H1 (cell line): ENCODE measurements at regions not wholly inside any gene's neighbourhood (a gene's known extent, or its start where the extent isn't known, plus 50 kb on each side); places are given as distances from the start of the nearest gene placed in this dataset.
A peak's percentile ranks its signal among the peaks of the same experiment; 100 is the strongest.

Experiments
- CTCF ChIA-PET: fragments of 300-600 bp; sonication (Branson Sonifier 250); formaldehyde crosslinking; loops from one replicate; lab custom pipeline; 2021; ENCODE audit not compliant: partially characterized antibody; lab: Charles Lee
- POLR2A ChIA-PET: fragments of 300-600 bp; sonication (Branson Sonifier 250); formaldehyde crosslinking; loops from one replicate; lab custom pipeline; 2021; ENCODE audit warnings: inconsistent platforms; ENCODE audit not compliant: partially characterized antibody; lab: Charles Lee
- DNase-seq, 2 experiments: peaks; one replicate each; pipeline versions ENCODE4 v3.0.0 to v3.0.0-alpha.2; 2010 to 2022; ENCODE audit warnings: low spot score in 2 of 2, low read depth in 1 of 2, mixed read lengths in 1 of 2
- FAIRE-seq: peaks from 2 replicates; lab custom pipeline; 2011; peaks lifted over from hg19 to GRCh38; lab: Jason Lieb, UNC
- H2AFZ ChIP-seq: 2 replicates; pipeline ENCODE4 v1.8.1; 2012; ENCODE audit warnings: low read length, inconsistent platforms
- H2AK5ac ChIP-seq: 2 replicates; pipeline ENCODE4 v1.6.1; 2013; ENCODE audit warnings: low read depth, low read length
- H2BK120ac ChIP-seq: replicated peaks from 2 replicates; pipeline ENCODE3; 2013; ENCODE audit warnings: low read depth, low read length, inconsistent platforms
- H2BK12ac ChIP-seq: 2 replicates; pipeline ENCODE4 v1.6.1; 2013; ENCODE audit warnings: low read depth, low read length
- H2BK15ac ChIP-seq: 2 replicates; pipeline ENCODE4 v1.6.1; 2013; ENCODE audit warnings: low read length
- H2BK20ac ChIP-seq: 2 replicates; pipeline ENCODE4 v1.6.1; 2013; ENCODE audit warnings: low read length
- H2BK5ac ChIP-seq: 2 replicates; pipeline ENCODE4 v1.6.1; 2013; ENCODE audit warnings: low read depth, low read length
- H3K14ac ChIP-seq: 2 replicates; pipeline ENCODE4 v1.6.1; 2013; ENCODE audit warnings: inconsistent platforms; ENCODE audit not compliant: insufficient read length
- H3K18ac ChIP-seq: 2 replicates; pipeline ENCODE4 v1.6.1; 2013; ENCODE audit warnings: low read length; ENCODE audit errors: extremely low read depth
- H3K23ac ChIP-seq: 2 replicates; pipeline ENCODE4 v1.6.1; 2013; ENCODE audit warnings: inconsistent platforms; ENCODE audit not compliant: insufficient read length
- H3K23me2 ChIP-seq: 2 replicates; pipeline ENCODE4 v1.6.1; 2013; ENCODE audit warnings: low read depth, low read length
- H3K27ac ChIP-seq: 2 replicates; pipeline ENCODE4 v1.6.1; 2011; ENCODE audit warnings: low read depth, low read length, inconsistent platforms
- H3K27me3 ChIP-seq, 4 experiments: replicated peaks in 1 of 4; 1 replicate in 1 of 4; 2 replicates in 3 of 4; pipeline versions ENCODE4 v1.6.1 to v1.8.1; 2011 to 2013; ENCODE audit warnings: low read length in 3 of 4, mild to moderate bottlenecking in 3 of 4, inconsistent platforms in 2 of 4, mixed read lengths in 2 of 4, moderate library complexity in 1 of 4; ENCODE audit not compliant: control insufficient read depth in 3 of 4, insufficient read depth in 3 of 4; ENCODE audit errors: extremely low read depth in 1 of 4
- H3K36me3 ChIP-seq, 4 experiments: 2 replicates each; pipeline versions ENCODE4 v1.6.1 to v1.8.1; 2011 to 2013; ENCODE audit warnings: mild to moderate bottlenecking in 4 of 4, low read length in 3 of 4, moderate library complexity in 2 of 4, control low read depth in 1 of 4, inconsistent platforms in 1 of 4; ENCODE audit not compliant: insufficient read depth in 4 of 4, control insufficient read depth in 2 of 4
- H3K4ac ChIP-seq: replicated peaks from 2 replicates; pipeline ENCODE3; 2013; ENCODE audit warnings: low read length, low read depth, mixed read lengths, inconsistent platforms; ENCODE audit not compliant: insufficient read length
- H3K4me1 ChIP-seq, 4 experiments: replicated peaks in 1 of 4; 1 replicate in 1 of 4; 2 replicates in 3 of 4; pipeline versions ENCODE4 v1.6.1 to v1.8.1; 2011 to 2013; ENCODE audit warnings: low read length in 3 of 4, inconsistent platforms in 2 of 4, mixed read lengths in 1 of 4; ENCODE audit not compliant: insufficient read depth in 4 of 4, control insufficient read depth in 3 of 4
- H3K4me2 ChIP-seq, 2 experiments: 2 replicates each; pipeline versions ENCODE4 v1.6.1 to v1.8.1; 2011 to 2013; ENCODE audit warnings: low read depth in 2 of 2, low read length in 2 of 2, control low read depth in 1 of 2, inconsistent platforms in 1 of 2, mild to moderate bottlenecking in 1 of 2; ENCODE audit not compliant: insufficient read depth in 1 of 2
- H3K4me3 ChIP-seq, 4 experiments: fragments of 200-600, 300-600 bp in 1 of 4; sonication (generic), shearing (Covaris generic), sonication (Bioruptor Twin) in 1 of 4; 2 replicates each; pipeline versions ENCODE4 v1.5.1 to v1.8.1; 2011 to 2016; ENCODE audit warnings: low read length in 4 of 4, low read depth in 3 of 4, control low read depth in 2 of 4, inconsistent platforms in 2 of 4, mild to moderate bottlenecking in 2 of 4, mixed read lengths in 1 of 4, moderate library complexity in 1 of 4; ENCODE audit not compliant: insufficient read depth in 2 of 4; ENCODE audit errors: extremely low read depth in 1 of 4
- H3K56ac ChIP-seq: replicated peaks from 2 replicates; pipeline ENCODE3; 2013; ENCODE audit warnings: low read depth, mild to moderate bottlenecking, mixed read lengths, low read length, inconsistent platforms; ENCODE audit not compliant: insufficient read length
- H3K79me1 ChIP-seq: 2 replicates; pipeline ENCODE4 v1.6.1; 2013; ENCODE audit warnings: low read depth, low read length, control low read depth
- H3K79me2 ChIP-seq, 2 experiments: 2 replicates each; pipeline versions ENCODE4 v1.6.1 to v1.8.1; 2012 to 2013; ENCODE audit warnings: low read length in 2 of 2, mild to moderate bottlenecking in 2 of 2, inconsistent platforms in 1 of 2; ENCODE audit not compliant: insufficient read depth in 2 of 2, control insufficient read depth in 1 of 2
- H3K9ac ChIP-seq, 4 experiments: replicated peaks in 1 of 4; 1 replicate in 1 of 4; 2 replicates in 3 of 4; pipeline versions ENCODE4 v1.6.1 to v1.8.1; 2011 to 2013; ENCODE audit warnings: low read depth in 3 of 4, low read length in 3 of 4, control low read depth in 2 of 4, mild to moderate bottlenecking in 2 of 4, moderate library complexity in 2 of 4, inconsistent platforms in 1 of 4; ENCODE audit errors: extremely low read depth in 1 of 4
- H3K9me3 ChIP-seq, 2 experiments: 2 replicates each; pipeline versions ENCODE4 v1.6.1 to v1.8.1; 2012 to 2013; ENCODE audit warnings: mild to moderate bottlenecking in 2 of 2, moderate library complexity in 2 of 2, control low read depth in 1 of 2, inconsistent platforms in 1 of 2, low read depth in 1 of 2, low read length in 1 of 2, mixed read lengths in 1 of 2; ENCODE audit not compliant: insufficient read depth in 2 of 2
- H4K20me1 ChIP-seq, 2 experiments: replicated peaks in 1 of 2; 2 replicates each; pipeline versions ENCODE3 to v1.8.1; 2011 to 2013; ENCODE audit warnings: inconsistent platforms in 2 of 2, low read length in 2 of 2, mild to moderate bottlenecking in 1 of 2; ENCODE audit not compliant: insufficient read depth in 2 of 2, control insufficient read depth in 1 of 2
- H4K5ac ChIP-seq: 2 replicates; pipeline ENCODE4 v1.6.1; 2013; ENCODE audit warnings: low read length, low read depth, mixed read lengths, inconsistent platforms; ENCODE audit not compliant: insufficient read length
- H4K8ac ChIP-seq: 2 replicates; pipeline ENCODE4 v1.8.0; 2013; ENCODE audit warnings: mild to moderate bottlenecking, moderate library complexity, low read length, inconsistent platforms; ENCODE audit not compliant: insufficient read depth; ENCODE audit errors: extremely low read depth
- H4K91ac ChIP-seq: replicated peaks from 2 replicates; pipeline ENCODE3; 2013; ENCODE audit warnings: low read length, mixed read lengths, inconsistent platforms; ENCODE audit not compliant: insufficient read length
- EGR1 ChIP-seq: IDR thresholded peaks from 2 replicates; pipeline ENCODE4 v1.6.1; 2011; ENCODE audit warnings: low read depth, low read length, borderline replicate concordance
- GTF2F1 ChIP-seq: IDR thresholded peaks from 2 replicates; pipeline ENCODE4 v1.6.1; 2012; ENCODE audit warnings: low read depth, low read length, improper control_type of control experiment, borderline replicate concordance
- HDAC6 ChIP-seq: IDR thresholded peaks from one replicate; pipeline ENCODE4 v1.7.1; 2012; ENCODE audit warnings: low read depth, mild to moderate bottlenecking, inconsistent platforms, low read length, moderate library complexity
- JUND ChIP-seq: IDR thresholded peaks from 2 replicates; pipeline ENCODE4 v1.6.1; 2011; ENCODE audit warnings: mild to moderate bottlenecking, improper control_type of control experiment, low read length
- RNF2 ChIP-seq: fragments of 200-900, 300-1000 bp; sonication (generic); IDR thresholded peaks from 2 replicates; pipeline ENCODE4 v1.7.1; 2016; ENCODE audit warnings: borderline replicate concordance, low read depth, mild to moderate bottlenecking, antibody characterized with exemption, low read length; ENCODE audit not compliant: poor library complexity, severe bottlenecking; ENCODE audit errors: missing control alignments
- SUZ12 ChIP-seq: fragments of 200-600 bp; sonication (generic); IDR thresholded peaks from 2 replicates; pipeline ENCODE4 v1.6.1; 2012; ENCODE audit warnings: mild to moderate bottlenecking, inconsistent platforms, low read length, moderate library complexity, mixed read lengths
- TAF1 ChIP-seq: IDR thresholded peaks from 2 replicates; pipeline ENCODE4 v1.6.1; 2011; ENCODE audit warnings: mild to moderate bottlenecking, low read depth, low read length
- TEAD4 ChIP-seq: IDR thresholded peaks from 2 replicates; pipeline ENCODE4 v1.6.1; 2012; ENCODE audit warnings: low read depth, low read length, inconsistent platforms, mixed read lengths
- WGBS, 2 experiments: shearing (Covaris generic) in 1 of 2; methylation state at CpG; one replicate each; pipeline versions ENCODE4 v1.1.6 to v1.1.7; 2013 to 2015; ENCODE audit warnings: low lambda C conversion rate in 2 of 2, mixed read lengths in 2 of 2, inconsistent platforms in 1 of 2, low coverage in 1 of 2, missing lambda C conversion rate in 1 of 2; ENCODE audit not compliant: insufficient replicate concordance in 2 of 2, insufficient coverage in 1 of 2, insufficient read length in 1 of 2; ENCODE audit errors: extremely low coverage in 1 of 2, missing lambda C conversion rate in 1 of 2; 5-methylcytosine and 5-hydroxymethylcytosine counted together
- TF ChIP-seq, protein P1 (sequence below): IDR thresholded peaks from 2 replicates; pipeline ENCODE4 v1.6.1; 2012; ENCODE audit warnings: inconsistent platforms

DNA sequence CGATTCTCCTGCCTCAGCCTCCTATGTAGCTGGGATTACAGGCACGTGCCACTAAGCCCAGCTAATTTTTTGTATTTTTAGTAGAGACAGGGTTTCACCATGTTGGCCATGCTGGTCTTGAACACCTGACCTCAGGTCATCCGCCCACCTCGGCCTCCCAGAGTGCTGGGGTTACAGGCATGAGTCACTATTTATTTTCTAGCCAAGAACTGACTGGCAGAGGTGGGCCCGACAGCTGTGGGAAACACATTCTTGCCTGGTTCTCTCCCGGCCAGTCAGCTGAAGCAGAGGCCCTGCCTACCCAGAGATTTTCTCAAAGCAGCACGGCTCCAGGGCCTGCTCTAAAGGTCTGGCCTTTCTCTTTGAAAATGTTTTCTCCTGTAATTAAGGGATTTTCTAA is 108.0 kb downstream of the KCTD15 start:
- peak overlapping the region; percentile 38 to 64 (median 46); a peak in 5 of 8 replicates for H3K4me3 ChIP-seq

More for the DNA sequence above, 108.0 kb downstream of the KCTD15 start:
- H3K9ac ChIP-seq = no peak overlapping the region
- no peak overlapping the region for H2BK120ac ChIP-seq
- 46% methylated on average over 7 of the region's 7 CpGs; no CpG with 5 or more reads in 1 of the 2 experiments for WGBS, 2 experiments
- peaks cover 5 to 10% (median 6%) of the 10 kb centered on the region in 4 experiments; a peak in 6 of 7 replicates for H3K4me1 ChIP-seq
- no peak overlapping the region for H4K5ac ChIP-seq
- no peak overlapping the region for H3K56ac ChIP-seq
- CTCF ChIA-PET = interaction anchor here (0.6 to 1.4 kb wide), 2 partner anchors 127 to 1922 kb away, joined by 4 to 5 read pairs; no protein-coding TSS in a partner anchor
- POLR2A ChIA-PET = interaction anchor here (0.9 to 2.9 kb wide), 5 partner anchors 19 to 268 kb away, joined by 3 to 35 read pairs (median 3); partner anchors contain the start of gene KCTD15
- no peaks in the 10 kb centered on the region for H4K20me1 ChIP-seq
- H3K18ac ChIP-seq = 0 out of 2 replicates have a peak overlapping the region, but pooled peaks have one; percentile 66
- no peak overlapping the region for H3K14ac ChIP-seq
- no peak for FAIRE-seq
- no peak overlapping the region for H2AK5ac ChIP-seq
- TF ChIP-seq, protein P1, sequence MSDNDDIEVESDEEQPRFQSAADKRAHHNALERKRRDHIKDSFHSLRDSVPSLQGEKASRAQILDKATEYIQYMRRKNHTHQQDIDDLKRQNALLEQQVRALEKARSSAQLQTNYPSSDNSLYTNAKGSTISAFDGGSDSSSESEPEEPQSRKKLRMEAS = no peak
- no peak for TF ChIP-seq GTF2F1
- TF ChIP-seq RNF2 = no peak
- TF ChIP-seq SUZ12 = no peak
- no peak for TF ChIP-seq HDAC6
- TF ChIP-seq EGR1 = no peak
- TF ChIP-seq JUND = peak; percentile 52; the same call in 1 of the 2 replicates
- peak; percentile 36; the same call in 1 of the 2 replicates for TF ChIP-seq TEAD4
- TF ChIP-seq TAF1 = 0 out of 2 replicates have a peak, but pooled peaks have one; percentile 42
- H2AFZ ChIP-seq = no peak overlapping the region
- no peak overlapping the region for H2BK20ac ChIP-seq
- peak overlapping the region; percentile 81 to 91; a peak in 3 of 4 replicates for H3K4me2 ChIP-seq
- peak overlapping the region; percentile 78; the same call in 1 of the 2 replicates for H2BK5ac ChIP-seq
- H3K79me1 ChIP-seq = no peaks in the 10 kb centered on the region; the same call in 1 of the 2 replicates
- H3K79me2 ChIP-seq = no peaks in the 10 kb centered on the region
- no peak overlapping the region for H4K8ac ChIP-seq
- no peak overlapping the region for H4K91ac ChIP-seq
- H3K23me2 ChIP-seq = peaks cover 15% of the 10 kb centered on the region; the same call in 1 of the 2 replicates
- no peaks in the 10 kb centered on the region; a peak in 2 of 7 replicates for H3K27me3 ChIP-seq
- H3K36me3 ChIP-seq = no peaks in the 10 kb centered on the region
- H3K4ac ChIP-seq = no peak overlapping the region
- H3K23ac ChIP-seq = no peak overlapping the region
- no peak overlapping the region for H2BK15ac ChIP-seq
- no peak overlapping the region for H2BK12ac ChIP-seq
- no peaks in the 10 kb centered on the region; a peak in 1 of 4 replicates for H3K9me3 ChIP-seq
- DNase-seq = peak in 1 of 2 experiments; percentile 62
- H3K27ac ChIP-seq = no peak overlapping the region
